ENCODE measurements at regions not wholly inside any gene's neighbourhood (a gene's known extent, or its start where the extent isn't known, plus 50 kb on each side); places are given as distances from the start of the nearest gene placed in this dataset.
"Not testable (repeated sequence)": the region's sequence is repeated elsewhere in the genome, so short reads cannot be mapped to it uniquely, and the experiment has no call there.

DNA sequence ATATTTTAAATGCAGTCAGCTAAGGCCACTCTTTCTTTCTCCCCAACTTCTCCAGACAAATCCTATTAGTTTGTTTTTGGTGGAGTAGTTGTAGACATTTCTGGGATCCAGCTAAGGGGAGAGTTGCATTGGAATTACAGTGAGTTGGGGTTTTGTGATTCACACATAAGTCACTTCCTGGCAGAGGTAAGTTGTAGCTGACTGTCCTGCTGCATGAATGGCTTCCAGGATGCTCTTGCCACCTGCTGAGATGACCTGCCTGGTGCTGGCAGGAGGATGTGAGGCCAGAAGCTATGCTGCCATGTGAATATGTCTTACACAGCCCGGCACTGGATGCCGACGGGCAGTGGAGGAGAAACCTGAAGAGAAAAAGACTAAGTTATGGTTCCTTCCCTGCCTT lies 243.7 kb downstream of the TDRD15 start:
- no peak for DNase-seq (ENCODE audit: low spot score)
- POLR2A ChIA-PET (ENCODE audit: low non-redundant PET): no interaction called here
- CTCF ChIA-PET: interaction anchor here (0.6 kb wide), 1 partner anchor 22 kb away, joined by 3 read pairs; no protein-coding TSS in a partner anchor
- H3K27ac ChIP-seq: no peak overlapping the region
- TF ChIP-seq, protein P1, sequence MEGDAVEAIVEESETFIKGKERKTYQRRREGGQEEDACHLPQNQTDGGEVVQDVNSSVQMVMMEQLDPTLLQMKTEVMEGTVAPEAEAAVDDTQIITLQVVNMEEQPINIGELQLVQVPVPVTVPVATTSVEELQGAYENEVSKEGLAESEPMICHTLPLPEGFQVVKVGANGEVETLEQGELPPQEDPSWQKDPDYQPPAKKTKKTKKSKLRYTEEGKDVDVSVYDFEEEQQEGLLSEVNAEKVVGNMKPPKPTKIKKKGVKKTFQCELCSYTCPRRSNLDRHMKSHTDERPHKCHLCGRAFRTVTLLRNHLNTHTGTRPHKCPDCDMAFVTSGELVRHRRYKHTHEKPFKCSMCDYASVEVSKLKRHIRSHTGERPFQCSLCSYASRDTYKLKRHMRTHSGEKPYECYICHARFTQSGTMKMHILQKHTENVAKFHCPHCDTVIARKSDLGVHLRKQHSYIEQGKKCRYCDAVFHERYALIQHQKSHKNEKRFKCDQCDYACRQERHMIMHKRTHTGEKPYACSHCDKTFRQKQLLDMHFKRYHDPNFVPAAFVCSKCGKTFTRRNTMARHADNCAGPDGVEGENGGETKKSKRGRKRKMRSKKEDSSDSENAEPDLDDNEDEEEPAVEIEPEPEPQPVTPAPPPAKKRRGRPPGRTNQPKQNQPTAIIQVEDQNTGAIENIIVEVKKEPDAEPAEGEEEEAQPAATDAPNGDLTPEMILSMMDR (conservative IDR thresholded peaks at IDR 0.05; ENCODE audit: low read depth): no peak

DNA sequence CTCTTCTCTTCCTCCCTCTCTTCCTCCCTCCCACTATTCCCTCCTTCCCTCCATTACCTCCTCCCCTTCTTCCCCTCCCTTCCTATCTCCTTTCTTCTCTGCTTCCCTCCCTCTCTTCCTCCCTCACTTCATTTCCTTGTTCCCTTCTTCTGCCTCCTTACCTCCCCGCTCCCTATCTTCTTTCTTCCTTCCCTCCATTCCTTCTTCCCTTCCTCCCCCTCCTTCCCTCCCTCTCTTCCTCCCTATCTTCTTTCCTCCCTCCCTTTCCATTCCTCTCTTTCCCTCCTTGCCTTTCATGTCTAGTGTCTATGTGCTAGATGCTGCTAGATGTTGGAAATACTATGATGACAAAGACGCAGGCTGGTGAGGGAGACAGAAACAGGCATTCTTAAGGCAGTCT lies 246.0 kb downstream of the TDRD15 start:
- ChIA-PET CTCF (no interaction called here), POLR2A (ENCODE audit: low non-redundant PET) (no interaction called here)
- DNase-seq (ENCODE audit: low spot score): no peak
- H3K27ac ChIP-seq: no peak overlapping the region
- TF ChIP-seq, protein P1 (conservative IDR thresholded peaks at IDR 0.05; ENCODE audit: low read depth): no peak

DNA sequence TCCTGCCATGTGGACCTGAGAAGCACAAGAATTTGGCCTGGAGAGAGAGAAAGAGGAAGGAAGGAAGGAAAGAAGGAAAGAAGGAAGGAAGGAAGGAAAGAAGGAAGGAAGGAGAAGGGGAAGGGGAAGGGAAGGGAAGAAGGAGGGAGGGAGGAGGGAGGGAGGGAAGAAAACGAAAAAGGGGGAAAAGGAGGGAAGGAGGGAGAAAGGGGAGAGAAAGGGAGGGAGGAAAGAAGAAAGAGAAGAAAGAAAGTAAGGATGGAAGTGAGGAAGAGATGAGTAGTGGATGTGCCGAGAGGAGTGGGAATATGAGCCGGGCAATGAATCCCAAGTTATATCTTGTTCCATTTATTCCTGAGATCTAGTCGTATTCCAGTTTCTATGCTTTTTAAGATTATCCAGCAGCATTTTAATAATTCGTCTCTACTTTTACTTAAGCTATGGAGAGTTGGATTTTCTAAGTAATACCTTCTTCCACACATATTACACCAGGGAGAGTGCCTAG lies 247.8 kb downstream of the TDRD15 start:
- no peak for DNase-seq (ENCODE audit: low spot score)
- ChIA-PET POLR2A (ENCODE audit: low non-redundant PET) (no interaction called here), CTCF (no interaction called here)
- H3K27ac ChIP-seq: no peak overlapping the region
- TF ChIP-seq, protein P1 (conservative IDR thresholded peaks at IDR 0.05; ENCODE audit: low read depth): no peak

DNA sequence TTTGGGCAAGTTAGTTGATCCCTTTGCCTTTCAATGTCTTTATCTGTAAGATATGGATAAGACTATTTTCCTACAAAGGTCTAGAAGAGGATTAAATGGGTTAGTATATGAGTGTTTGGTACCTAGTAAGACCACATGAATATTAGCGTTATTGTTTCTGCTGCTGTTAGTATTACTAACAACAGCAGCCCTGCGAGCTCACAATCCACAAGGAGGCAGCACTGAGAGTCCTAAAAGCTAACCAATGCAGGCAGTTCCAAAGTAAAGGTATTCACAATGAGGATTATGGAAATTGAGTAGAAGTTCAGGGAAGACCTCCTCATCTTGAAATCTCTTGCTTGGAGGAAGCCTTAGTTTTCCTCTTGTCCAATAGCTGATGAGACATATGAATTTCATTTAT lies 248.9 kb downstream of the TDRD15 start:
- no peak overlapping the region for H3K27ac ChIP-seq
- TF ChIP-seq, protein P1 (conservative IDR thresholded peaks at IDR 0.05; ENCODE audit: low read depth): no peak
- ChIA-PET CTCF (no interaction called here), POLR2A (ENCODE audit: low non-redundant PET) (no interaction called here)
- no peak for DNase-seq (ENCODE audit: low spot score)

DNA sequence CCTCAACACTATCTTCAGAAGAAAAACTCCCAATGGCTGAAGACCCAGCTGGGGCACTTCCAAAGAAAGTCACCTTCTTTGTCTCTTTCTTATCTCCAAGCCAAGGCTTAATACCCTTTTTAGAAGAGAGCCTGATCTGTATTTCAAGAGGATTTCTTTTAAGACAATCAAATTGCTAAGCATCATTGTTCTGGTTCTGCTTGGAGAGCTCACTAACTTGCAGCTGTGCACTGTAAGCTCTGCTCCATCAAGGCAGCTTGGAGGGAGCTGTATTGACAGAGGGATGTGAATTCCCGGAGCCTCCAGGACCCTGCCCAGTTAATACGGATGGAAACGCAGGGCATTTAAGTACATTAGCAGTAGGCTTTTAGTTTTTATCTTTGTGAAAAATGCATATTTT lies 253.1 kb downstream of the TDRD15 start:
- DNase-seq (ENCODE audit: low spot score): no peak
- TF ChIP-seq, protein P1 (conservative IDR thresholded peaks at IDR 0.05; ENCODE audit: low read depth): no peak
- no peak overlapping the region for H3K27ac ChIP-seq
- CTCF ChIA-PET: no interaction called here
- POLR2A ChIA-PET (ENCODE audit: low non-redundant PET): no interaction called here

DNA sequence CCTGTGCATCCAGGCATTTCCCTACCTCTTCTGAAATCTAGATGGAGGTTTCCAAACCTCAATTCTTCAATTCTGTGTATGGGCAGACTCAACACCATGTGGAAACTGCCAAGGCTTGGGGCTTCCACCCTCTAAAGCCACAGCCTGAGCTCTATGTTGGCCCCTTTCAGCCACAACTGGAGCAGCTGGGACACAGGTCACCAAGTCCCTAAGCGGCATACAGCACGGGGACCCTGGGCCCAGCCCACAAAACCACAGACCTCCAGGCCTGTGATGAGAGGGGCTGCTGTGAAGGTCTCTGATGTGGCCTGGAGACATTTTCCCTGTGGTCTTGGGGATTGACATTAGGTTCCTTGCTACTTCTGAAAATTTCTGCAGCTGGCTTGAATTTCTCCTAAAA lies 255.4 kb downstream of the TDRD15 start:
- CTCF ChIA-PET: no interaction called here
- TF ChIP-seq, protein P1 (conservative IDR thresholded peaks at IDR 0.05; ENCODE audit: low read depth): no peak
- no peak overlapping the region for H3K27ac ChIP-seq
- POLR2A ChIA-PET (ENCODE audit: low non-redundant PET): no interaction called here
- DNase-seq (ENCODE audit: low spot score): no peak

DNA sequence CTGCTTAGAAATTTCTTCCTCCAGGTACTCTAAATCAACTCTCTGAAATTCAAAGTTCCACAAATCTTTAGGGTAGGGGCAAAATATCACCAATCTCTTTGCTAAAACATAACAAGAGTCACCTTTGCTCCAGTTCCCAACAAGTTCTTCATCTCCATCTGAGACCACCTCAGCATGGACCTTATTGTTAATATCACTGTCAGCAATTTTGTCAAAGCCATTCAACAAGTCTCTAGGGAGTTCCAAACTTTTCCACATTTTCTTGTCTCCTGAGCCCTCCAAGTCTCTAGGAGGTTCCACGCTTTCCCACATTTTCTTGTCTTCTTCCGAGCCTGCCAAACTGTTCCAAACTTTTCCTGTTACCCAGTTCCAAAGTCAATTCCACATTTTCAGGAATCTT lies 255.9 kb downstream of the TDRD15 start:
- POLR2A ChIA-PET (ENCODE audit: low non-redundant PET); DNase-seq (ENCODE audit: low spot score); H3K27ac ChIP-seq; CTCF ChIA-PET: not testable (repeated sequence)
